ENCODE measurements at regions not wholly inside any gene's neighbourhood (a gene's known extent, or its start where the extent isn't known, plus 50 kb on each side); places are given as distances from the start of the nearest gene placed in this dataset.

DNA sequence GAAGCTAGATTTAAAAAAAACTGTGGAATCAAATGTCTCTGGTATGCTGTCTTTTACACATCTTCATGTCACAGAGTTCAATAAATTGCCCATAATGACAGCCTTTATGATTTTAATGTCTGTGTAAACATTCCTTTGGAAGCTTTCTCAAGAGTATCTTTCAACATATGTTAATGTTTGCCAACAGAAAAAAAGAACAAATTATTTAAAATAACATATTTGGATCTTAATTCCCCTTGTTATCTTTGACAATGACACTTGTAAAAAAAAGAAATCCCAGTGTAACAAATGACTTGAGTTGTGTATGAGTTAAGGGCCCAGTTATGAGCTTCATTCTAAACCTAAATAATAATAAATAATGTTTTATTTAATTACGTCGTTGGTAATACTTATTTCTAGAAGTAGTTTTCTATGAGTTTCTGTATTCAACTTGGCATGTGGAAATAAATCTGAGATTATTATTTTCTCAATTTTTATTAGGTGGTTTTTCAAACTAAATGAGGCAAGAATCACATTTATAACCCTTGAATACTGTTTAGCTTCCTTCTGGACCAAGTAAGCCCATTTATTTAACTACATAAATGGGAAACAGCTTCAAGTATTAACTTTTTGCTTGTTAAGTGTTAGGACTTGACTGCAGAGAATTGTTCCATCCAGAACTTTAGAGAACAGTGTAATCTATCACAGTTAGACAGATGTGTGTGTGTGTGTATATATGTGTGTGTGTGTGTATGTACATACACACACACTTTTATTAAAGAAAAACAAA, 182.1 kb downstream of the POSTN start:
- WGBS (ENCODE audit: insufficient coverage, low coverage, missing lambda C conversion rate) = 0% methylated on average over 2 of the region's 2 CpGs
- DNase-seq (ENCODE audit: extremely low read depth in 1 of 4, low spot score in 3 of 4) (no peak), ATAC-seq (no peak), FAIRE-seq (no peak)
- no peaks in the 10 kb centered on the region for H3K36me3 ChIP-seq (ENCODE audit: control insufficient read depth, insufficient read depth, low read length)
- H4K20me1 ChIP-seq (replicated peaks; ENCODE audit: control insufficient read depth, insufficient read depth, low read length) = no peaks in the 10 kb centered on the region
- no peak overlapping the region for H3K4me3 ChIP-seq
- H3K27me3 ChIP-seq (ENCODE audit: control insufficient read depth in 2 of 2, insufficient read depth in 2 of 2, low read length in 2 of 2) = no peaks in the 10 kb centered on the region
- no TSS peak for BruUV-seq (replicated peaks)
- no peaks in the 10 kb centered on the region for H3K4me1 ChIP-seq (replicated peaks in 1 of 2; ENCODE audit: control insufficient read depth in 2 of 2, insufficient read depth in 2 of 2, low read length in 2 of 2)
- in situ Hi-C loops (cut with MboI) (no loop called here), intact Hi-C loops (cut with micrococcal nuclease) (no loop called here)
- H3K9me1 ChIP-seq (ENCODE audit: control insufficient read depth, insufficient read depth, low read length) = no peaks in the 10 kb centered on the region
- CTCF ChIA-PET (ENCODE audit: low intra/inter-chr PET ratio) = no interaction called here
- H3K9ac ChIP-seq (ENCODE audit: insufficient read depth in 1 of 2, low read depth in 2 of 2, low read length in 2 of 2) = no peak overlapping the region
- H2AFZ ChIP-seq (ENCODE audit: low read depth, low read length) = no peak overlapping the region
- no peak overlapping the region for H3K27ac ChIP-seq (ENCODE audit: extremely low read depth, low read depth, low read length)
- POLR2A ChIA-PET = no interaction called here
- H3K4me2 ChIP-seq (ENCODE audit: insufficient read depth, low read length) = no peak overlapping the region
- no peaks in the 10 kb centered on the region for H3K9me3 ChIP-seq (replicated peaks; ENCODE audit: control insufficient read depth, insufficient read depth, low read depth, low read length)
- no peaks in the 10 kb centered on the region for H3K79me2 ChIP-seq (ENCODE audit: control insufficient read depth, insufficient read depth, low read length)
- TF ChIP-seq MAFF (IDR thresholded peaks at IDR 0.05; ENCODE audit: low read length) = no peak
- no peak for TF ChIP-seq SMARCB1 (IDR thresholded peaks at IDR 0.05; ENCODE audit: insufficient read length, low read depth)
- TF ChIP-seq RCOR1 (IDR thresholded peaks at IDR 0.05; ENCODE audit: borderline replicate concordance in 1 of 2, low read depth in 2 of 2, low read length in 2 of 2) = no peak
- TF ChIP-seq, protein P1, sequence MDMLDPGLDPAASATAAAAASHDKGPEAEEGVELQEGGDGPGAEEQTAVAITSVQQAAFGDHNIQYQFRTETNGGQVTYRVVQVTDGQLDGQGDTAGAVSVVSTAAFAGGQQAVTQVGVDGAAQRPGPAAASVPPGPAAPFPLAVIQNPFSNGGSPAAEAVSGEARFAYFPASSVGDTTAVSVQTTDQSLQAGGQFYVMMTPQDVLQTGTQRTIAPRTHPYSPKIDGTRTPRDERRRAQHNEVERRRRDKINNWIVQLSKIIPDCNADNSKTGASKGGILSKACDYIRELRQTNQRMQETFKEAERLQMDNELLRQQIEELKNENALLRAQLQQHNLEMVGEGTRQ (CRISPR knock-in tag; IDR thresholded peaks at IDR 0.05) = no peak
- no peak for TF ChIP-seq ZNF561 (CRISPR knock-in tag; conservative IDR thresholded peaks at IDR 0.05)
- no peak for TF ChIP-seq PRMT5 (CRISPR knock-in tag; IDR thresholded peaks at IDR 0.05)
- no peak for TF ChIP-seq ZSCAN32 (CRISPR knock-in tag; IDR thresholded peaks at IDR 0.05)
- no peak for TF ChIP-seq PTRF (tag; IDR thresholded peaks at IDR 0.05)
- TF ChIP-seq EGR1 (conservative IDR thresholded peaks at IDR 0.05) = no peak
- TF ChIP-seq HCFC1 (IDR thresholded peaks at IDR 0.05; ENCODE audit: low read depth, low read length) = no peak
- no peak for TF ChIP-seq SAFB (IDR thresholded peaks at IDR 0.05; ENCODE audit: borderline replicate concordance, low read depth, low read length)
- TF ChIP-seq ZNF57 (CRISPR knock-in tag; IDR thresholded peaks at IDR 0.05) = no peak
- TF ChIP-seq, protein P2, sequence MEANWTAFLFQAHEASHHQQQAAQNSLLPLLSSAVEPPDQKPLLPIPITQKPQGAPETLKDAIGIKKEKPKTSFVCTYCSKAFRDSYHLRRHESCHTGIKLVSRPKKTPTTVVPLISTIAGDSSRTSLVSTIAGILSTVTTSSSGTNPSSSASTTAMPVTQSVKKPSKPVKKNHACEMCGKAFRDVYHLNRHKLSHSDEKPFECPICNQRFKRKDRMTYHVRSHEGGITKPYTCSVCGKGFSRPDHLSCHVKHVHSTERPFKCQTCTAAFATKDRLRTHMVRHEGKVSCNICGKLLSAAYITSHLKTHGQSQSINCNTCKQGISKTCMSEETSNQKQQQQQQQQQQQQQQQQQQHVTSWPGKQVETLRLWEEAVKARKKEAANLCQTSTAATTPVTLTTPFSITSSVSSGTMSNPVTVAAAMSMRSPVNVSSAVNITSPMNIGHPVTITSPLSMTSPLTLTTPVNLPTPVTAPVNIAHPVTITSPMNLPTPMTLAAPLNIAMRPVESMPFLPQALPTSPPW (CRISPR knock-in tag; IDR thresholded peaks at IDR 0.05) = no peak
- TF ChIP-seq KLF10 (CRISPR knock-in tag; IDR thresholded peaks at IDR 0.05) = no peak
